Epidermal melanocyte (primary cell): ENCODE measurements at regions not wholly inside any gene's neighbourhood (a gene's known extent, or its start where the extent isn't known, plus 50 kb on each side); places are given as distances from the start of the nearest gene placed in this dataset.

Experiments used
- DNase-seq: peaks from one replicate; pipeline ENCODE4 v3.0.0; 2011; ENCODE audit warnings: low spot score; ENCODE audit not compliant: insufficient read length

GRCh38 chr18:38895560-38895959 lies 1330.0 kb upstream of the CELF4 start:
- DNase-seq, result no peak

GRCh38 chr18:38887671-38888020 lies 1322.0 kb upstream of the CELF4 start:
- DNase-seq, result no peak

GRCh38 chr18:38886861-38887670 lies 1321.5 kb upstream of the CELF4 start:
- no peak for DNase-seq

- no peak for DNase-seq
These were observed 1320.6 kb upstream of the CELF4 start for GRCh38 chr18:38886235-38886634.

- DNase-seq, result no peak
These were observed 1318.5 kb upstream of the CELF4 start for GRCh38 chr18:38884050-38884449.

- no peak for DNase-seq
These were observed 1317.5 kb upstream of the CELF4 start for GRCh38 chr18:38883111-38883510.

GRCh38 chr18:38879871-38880270 lies 1314.3 kb upstream of the CELF4 start:
- DNase-seq, result no peak

- no peak for DNase-seq
These were observed 1306.7 kb upstream of the CELF4 start for GRCh38 chr18:38872342-38872741.

GRCh38 chr18:38868757-38869156 lies 1303.2 kb upstream of the CELF4 start:
- DNase-seq, result no peak

- DNase-seq, result no peak
These were observed 1302.1 kb upstream of the CELF4 start for GRCh38 chr18:38867680-38868079.

- no peak for DNase-seq
These were observed 1285.9 kb upstream of the CELF4 start for GRCh38 chr18:38851526-38851925.

GRCh38 chr18:38847326-38847725 lies 1281.7 kb upstream of the CELF4 start:
- DNase-seq, result no peak

GRCh38 chr18:38843291-38843690 lies 1277.7 kb upstream of the CELF4 start:
- DNase-seq, result no peak

GRCh38 chr18:38826247-38826646 lies 1260.6 kb upstream of the CELF4 start:
- no peak for DNase-seq

GRCh38 chr18:38811209-38811608 lies 1245.6 kb upstream of the CELF4 start:
- DNase-seq, result no peak

GRCh38 chr18:38810789-38811188 lies 1245.2 kb upstream of the CELF4 start:
- no peak for DNase-seq

- DNase-seq, result no peak
These were observed 1242.3 kb upstream of the CELF4 start for GRCh38 chr18:38807915-38808314.

- no peak for DNase-seq
These were observed 1239.7 kb upstream of the CELF4 start for GRCh38 chr18:38805256-38805655.

GRCh38 chr18:38801640-38802039 lies 1236.0 kb upstream of the CELF4 start:
- DNase-seq, result no peak

- DNase-seq, result no peak
These were observed 1231.2 kb upstream of the CELF4 start for GRCh38 chr18:38796762-38797161.

GRCh38 chr18:38792731-38793130 lies 1227.1 kb upstream of the CELF4 start:
- no peak for DNase-seq

GRCh38 chr18:38790786-38791185 lies 1225.2 kb upstream of the CELF4 start:
- DNase-seq, result no peak

GRCh38 chr18:38790303-38790702 lies 1224.7 kb upstream of the CELF4 start:
- DNase-seq, result no peak

GRCh38 chr18:38789141-38789540 lies 1223.5 kb upstream of the CELF4 start:
- DNase-seq, result no peak
